T-helper 22 cell (primary cell): ENCODE measurements at regions not wholly inside any gene's neighbourhood (a gene's known extent, or its start where the extent isn't known, plus 50 kb on each side); places are given as distances from the start of the nearest gene placed in this dataset.
"Not testable (repeated sequence)": the region's sequence is repeated elsewhere in the genome, so short reads cannot be mapped to it uniquely, and the experiment has no call there.

ENCODE experiments used
- DNase-seq: peaks from one replicate; pipeline ENCODE4 v3.0.0-alpha.2; 2020; ENCODE audit warnings: low read depth

DNA sequence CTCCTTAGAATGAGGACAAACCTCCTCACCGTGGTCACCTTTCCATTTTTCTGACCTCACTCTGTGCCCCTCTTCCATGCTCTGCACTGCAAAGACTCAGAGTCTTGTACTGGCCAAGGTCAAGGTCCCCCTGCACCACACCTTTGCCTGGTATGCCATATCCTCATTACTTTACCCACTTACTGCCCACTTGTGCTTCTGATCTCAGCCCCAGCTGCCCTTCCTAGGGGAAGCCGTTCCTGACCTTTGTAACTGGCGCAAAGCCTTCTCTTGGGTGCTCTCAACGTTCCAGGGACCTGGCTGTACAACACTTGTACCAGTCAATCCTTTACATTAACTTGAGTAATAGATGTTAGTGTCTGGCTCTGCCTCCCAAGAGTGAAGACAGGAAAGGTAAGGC lies 256.0 kb downstream of the SV2B start:
- DNase-seq, result no peak

DNA sequence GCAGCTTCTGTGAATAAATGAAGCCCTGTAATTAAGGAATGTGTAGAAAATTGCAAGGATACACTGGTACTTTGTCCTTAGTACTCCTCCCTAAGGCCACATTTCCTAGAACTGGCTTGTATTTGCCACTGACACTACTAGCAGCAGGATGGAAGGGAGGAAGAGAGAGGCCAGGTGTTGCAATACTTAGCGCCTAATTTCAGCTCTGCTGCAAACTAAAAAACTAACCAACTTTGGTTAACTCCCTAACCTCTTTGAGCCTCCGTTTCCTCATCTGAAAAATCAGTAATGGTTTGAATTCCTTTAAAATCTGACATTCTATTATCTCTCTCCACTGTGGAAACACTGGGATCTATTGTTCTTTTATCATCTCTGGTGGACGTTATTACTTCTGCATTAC lies 257.0 kb downstream of the SV2B start:
- no peak for DNase-seq

DNA sequence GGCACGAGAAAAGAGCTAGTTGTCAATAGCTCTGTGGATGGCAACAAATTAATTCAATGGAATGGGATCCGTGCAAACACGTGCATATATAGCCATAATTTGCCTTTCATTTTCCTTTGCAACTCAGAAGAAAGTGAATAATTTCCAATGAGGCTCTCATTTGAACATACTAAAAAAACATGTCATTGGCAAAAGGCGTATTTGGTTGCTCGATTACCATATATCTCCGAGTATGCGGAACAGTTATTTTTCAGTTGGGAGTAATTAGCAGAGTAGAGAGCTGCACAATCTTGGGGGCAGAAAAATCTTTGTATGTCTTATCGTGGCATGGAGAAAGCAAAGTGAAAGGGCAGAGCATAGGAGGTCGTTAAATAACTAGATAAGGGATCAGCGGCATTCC lies 257.4 kb downstream of the SV2B start:
- no peak for DNase-seq

DNA sequence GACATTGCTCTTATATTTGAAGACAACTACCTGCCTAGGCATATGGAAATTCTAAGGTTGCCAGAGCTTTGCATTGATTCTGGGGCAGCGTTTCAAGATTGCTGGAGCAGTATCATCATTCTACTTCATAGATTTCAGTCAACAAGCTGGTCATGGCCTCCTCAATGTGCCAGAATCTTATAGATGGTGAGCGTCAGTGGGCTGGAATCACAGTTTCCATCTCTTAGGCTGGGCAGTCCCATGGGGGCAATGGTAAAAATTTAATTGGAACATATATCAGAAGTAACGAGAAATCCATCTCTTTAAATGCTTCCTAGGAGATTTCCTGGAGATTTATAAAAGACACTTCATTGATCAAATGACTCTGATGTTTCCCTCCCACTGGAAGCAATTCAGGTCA lies 258.3 kb downstream of the SV2B start:
- no peak for DNase-seq

DNA sequence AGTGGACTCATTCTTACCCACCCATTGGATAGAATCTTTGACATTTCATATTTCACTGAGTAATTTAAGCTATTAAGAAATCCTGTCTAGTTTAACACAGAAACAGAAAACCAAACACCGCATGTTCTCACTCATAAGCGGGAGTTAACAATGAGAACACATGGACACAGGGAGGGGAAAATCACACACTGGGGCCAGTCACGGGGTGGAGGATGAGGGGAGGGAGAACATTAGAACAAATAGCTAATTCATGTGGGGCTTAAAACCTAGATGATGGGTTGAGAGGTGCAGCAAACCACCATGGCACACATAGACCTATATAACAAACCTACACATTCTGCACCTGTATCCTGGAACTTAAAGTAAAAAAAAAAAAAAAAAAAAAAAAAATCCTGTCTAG lies 261.6 kb downstream of the SV2B start:
- not testable (repeated sequence) for DNase-seq

DNA sequence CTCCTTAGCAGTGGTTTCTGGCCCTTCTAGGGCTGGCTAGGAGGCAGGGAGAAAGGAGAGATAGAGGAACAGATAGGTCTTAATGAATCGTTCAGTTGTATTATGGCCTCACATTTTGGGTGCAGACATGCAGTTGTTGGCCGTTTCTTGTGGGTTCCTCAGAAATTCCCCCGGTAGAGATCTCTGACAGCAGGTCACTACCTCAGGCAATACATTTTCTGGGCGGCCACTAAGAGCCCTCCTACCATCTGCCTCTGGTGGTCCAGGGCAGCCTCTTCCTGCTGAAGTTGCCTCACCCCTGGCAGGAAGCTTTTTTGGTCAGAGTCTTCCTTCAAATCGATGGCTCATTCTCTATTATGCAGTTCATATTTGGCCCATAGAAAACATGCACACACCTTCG lies 266.1 kb downstream of the SV2B start:
- DNase-seq, result no peak

DNA sequence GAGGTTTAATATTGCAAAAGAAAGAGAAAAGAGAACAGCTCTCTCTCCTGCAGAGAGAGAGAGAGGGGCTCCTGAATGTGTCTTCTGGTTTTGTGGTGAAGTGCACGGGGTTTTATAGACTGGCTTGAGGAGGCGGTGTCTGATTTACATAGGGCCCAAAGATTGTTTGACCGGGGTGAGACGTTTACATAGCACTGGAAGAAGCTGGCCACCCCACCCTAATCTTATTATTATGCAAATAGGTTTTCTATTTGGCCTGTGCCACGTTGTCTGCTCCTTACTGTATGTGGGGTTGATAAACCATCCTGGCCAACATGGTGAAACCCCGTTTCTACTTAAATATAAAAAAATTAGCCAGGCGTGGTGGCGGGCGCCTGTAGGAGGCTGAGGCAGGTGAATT lies 268.6 kb downstream of the SV2B start:
- no peak for DNase-seq

DNA sequence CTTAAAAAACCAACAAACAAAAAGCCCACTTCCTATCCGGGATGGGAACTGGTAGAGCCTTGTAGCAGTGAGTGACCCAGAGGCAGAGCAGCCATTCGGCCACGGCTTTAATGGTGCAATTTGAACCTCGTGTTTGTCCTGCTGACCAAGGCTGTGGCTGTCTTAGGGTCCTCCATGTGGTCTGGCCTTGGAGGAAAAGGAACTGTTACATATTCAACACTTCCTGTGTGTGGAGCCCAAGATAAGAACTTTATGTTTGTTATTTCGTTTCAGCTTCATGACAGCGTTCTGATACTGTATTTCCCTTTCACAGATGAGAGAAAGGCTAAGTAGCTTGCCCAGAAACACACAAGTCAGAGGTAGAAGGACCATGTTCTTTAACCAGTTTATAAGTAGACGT lies 269.8 kb downstream of the SV2B start:
- DNase-seq, result no peak

DNA sequence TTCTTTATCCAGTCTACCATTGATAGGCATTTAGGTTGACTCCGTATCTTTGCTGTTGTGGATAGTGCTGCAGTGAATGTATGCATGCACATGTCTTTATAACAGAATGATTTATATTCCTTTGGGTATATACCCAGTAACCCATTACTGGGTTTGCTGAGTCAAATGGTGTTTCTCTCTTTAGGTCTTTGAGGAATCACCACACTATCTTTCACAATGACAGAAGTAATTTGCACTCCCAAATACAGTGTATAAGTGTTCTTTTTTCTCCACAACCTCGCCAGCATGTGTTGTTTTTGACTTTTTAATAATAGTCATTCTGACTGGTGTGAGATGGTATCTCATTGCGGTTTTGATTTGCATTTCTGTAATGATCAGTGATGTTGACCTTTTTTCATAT lies 271.3 kb downstream of the SV2B start:
- DNase-seq, result not testable (repeated sequence)

DNA sequence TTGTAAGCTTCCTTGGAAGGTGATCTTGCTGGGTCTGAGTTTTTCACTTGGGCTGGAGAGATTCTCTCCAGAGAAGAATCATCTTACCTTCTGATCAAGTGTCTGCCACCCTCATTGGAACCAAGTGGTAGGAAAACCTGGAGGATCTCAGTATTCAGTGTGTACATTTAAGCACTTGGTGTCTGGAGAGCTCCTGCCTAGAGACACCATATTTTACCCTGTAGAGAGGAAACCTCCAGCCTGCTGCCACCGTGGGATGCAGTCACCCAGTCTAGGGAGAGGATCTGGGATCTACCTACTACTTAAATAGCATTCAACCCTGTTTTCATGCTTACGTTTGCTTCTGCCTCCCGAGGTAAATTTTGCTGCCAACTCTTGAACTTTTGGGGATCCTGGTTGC lies 274.3 kb downstream of the SV2B start:
- no peak for DNase-seq

DNA sequence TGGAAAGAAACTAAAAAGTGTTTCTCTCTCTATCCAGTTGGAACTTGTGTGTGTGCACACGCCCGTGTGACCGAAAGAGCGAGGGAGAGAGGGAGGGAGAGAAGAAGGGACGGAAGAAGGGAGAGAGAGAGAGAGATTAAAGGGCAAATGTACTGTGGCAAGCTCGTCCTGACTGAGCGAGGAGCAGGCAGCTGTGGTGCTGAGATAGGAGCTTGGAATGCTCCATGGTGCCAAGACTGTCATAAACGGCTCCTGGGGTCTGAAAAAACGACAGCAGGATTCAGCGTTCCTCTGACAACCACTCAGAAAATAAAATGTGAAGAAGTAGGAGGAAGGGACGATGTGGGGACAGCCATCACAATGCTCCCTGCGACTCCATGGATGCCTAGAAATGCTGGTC lies 276.0 kb downstream of the SV2B start:
- no peak for DNase-seq

DNA sequence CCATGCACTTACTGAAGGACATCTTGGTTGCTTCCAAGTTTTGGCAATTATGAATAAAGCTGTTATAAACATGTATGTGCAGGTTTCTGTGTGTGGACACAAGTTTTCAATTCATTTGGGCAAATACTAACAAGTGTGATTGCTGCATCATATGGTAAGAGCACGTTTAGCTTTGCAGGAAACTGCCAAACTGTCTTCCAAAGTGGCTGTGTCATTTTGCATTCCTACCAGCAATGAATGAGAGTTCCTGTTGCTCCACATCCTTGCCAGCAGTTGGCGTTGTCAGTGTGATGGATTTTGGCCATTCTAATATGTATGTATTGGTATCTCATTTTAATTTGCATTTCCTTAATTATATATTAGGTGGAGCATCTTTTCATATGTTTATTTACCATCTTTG lies 280.1 kb downstream of the SV2B start:
- DNase-seq, result no peak

DNA sequence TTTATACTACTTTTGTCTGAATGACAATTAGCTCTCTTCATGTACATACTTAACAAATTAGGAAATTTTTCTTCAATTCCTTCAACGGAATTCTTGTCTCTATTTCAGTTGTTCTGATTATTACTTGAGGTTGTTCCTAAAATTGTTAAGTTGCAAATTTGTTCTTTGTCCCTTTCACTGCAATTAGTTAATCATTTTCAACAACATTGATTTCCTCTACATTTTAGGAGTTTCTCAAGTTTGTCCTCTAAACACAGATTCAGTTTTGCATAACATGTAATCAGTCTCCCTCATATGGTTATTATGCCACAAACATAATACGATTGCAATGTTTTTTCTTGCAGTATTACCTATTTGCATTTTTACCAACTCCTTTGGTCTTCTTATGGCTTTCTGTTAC lies 283.5 kb downstream of the SV2B start:
- DNase-seq, result no peak

DNA sequence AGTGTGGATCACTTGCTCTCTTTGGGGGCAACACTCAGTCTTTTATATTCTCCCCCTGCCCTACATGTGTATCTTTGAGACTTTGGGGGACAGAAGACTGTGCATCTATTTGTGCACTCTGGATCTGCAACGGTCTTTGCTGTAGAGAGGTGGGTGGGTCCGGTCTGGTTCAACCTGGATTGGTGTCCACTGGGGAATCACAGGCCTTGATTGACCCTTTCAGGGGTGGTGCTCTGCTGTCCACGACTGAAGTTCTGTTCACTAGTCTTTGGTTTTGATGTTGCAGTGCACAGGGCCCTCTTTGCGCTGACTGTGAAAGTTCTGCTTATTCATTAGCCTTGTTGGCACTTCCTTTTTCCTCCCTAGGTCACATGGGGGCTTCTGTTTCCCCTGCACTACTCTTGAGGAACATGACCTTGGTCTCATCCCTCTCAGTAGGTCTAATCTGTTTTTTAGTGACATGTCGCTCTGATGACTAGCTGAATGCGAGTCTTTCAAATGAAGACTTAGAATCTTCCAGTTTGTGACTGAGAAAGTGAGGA lies 284.2 kb downstream of the SV2B start:
- DNase-seq, result no peak

DNA sequence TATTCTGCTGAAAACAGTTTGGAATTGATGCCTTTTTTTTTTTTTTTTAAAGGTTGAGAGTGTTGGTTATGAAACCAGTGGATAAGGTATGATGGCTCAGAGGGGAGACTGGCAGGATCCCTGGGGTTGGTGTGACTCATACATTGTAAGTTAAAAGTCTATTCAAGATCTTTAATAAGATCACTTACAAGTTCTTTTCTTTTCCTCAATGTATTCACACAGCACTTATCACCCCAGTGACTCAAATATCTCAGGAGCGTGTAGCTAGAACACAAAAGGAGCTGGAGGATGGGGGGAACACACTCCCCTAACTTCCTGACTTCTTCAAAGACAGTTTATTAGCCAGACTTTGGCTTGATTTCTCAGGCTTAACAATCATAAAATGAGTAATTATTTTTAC lies 285.3 kb downstream of the SV2B start:
- DNase-seq, result no peak

DNA sequence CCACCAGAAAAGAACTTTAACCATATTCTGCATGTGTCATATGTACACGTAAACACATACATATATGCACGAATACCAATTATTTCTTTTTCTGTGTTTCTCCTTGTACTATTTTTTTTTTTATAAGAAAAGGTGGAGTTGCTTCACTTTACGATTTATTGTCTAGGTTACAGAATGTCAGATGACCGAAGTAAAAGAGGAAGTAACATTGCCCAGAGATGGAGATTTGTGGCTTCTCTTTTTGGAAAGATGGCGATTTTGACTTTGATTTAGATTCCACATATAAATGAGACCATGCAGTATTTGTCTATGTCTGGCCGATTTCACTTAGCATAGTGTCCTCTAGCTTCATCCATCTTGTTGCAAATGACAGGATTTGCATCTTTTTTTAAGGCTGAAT lies 293.1 kb downstream of the SV2B start:
- no peak for DNase-seq

DNA sequence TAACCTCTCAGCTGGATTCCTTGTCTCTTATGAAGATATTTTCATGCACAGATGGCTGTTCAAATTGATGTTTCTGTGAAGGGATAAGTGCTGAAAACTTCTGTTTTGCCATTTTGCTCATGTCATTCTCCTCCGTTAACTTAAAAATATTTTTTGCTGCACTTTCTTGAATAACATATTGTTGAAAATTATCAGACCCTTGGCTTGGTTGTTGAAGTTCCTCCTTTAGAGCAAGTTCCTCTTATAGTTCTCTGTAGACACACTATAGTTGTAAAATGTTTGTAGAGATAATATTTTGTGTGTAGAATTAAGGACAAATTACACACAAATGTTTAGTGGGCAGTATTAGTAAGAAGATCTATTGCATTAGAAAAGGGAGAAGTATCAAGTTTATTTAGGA lies 300.4 kb downstream of the SV2B start:
- no peak for DNase-seq

DNA sequence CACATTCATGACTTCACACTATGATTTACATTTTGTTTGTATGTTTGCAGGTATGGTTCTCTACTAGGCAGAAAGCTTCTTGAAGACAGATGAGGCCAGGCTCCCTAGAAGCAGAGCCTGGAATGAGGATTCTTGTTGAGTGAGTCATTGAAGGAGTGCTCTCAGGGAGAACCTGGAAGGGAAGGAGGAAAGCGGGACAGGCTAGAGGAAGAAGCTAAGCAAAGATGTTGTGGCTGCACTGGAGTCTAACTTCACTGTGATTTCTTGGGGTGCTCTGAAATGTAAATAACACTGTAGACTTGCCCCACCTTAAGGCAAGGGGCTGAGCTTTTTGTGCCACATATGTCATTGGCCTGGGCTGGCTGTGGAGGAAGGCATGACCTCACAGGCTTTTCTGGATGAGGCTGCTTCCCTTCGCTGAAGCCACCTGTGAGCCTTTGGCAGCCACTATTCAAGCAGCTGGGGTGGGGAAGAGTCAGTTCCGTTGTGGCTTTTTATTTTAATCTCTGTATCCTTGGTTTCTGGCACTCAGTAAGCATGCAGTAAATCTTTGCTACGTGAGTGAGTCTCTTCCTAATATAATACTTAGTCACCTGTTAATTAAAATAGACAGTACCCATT lies 307.3 kb downstream of the SV2B start:
- DNase-seq, result no peak

DNA sequence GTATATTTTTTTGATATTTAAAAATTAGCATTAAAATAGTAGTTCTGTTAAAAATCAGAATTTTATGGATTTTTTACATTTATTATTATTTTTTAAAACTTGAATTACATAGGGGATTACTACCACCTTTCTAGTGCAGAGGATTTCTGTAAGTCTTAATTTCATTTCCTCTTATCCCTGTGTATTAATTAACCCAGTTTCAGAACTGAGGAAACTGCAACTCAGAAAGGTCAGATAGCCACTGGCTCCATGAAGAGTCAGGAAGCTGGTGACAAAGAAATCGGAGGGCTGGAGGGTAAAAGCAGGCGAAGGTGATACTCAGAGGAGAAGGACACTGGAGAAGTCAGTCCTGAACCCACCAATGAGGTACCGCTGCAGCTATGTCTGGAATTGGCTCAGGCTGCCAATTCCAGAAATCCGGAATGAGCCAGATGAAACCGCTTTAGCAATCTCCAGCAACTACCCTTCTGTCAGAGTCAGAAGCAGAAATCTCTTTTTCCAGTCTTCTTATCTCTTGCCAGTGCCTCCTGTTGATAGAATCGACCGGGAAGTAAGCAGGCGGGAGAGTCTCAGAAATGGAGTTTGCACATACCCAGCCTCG lies 308.5 kb downstream of the SV2B start:
- DNase-seq, result no peak

DNA sequence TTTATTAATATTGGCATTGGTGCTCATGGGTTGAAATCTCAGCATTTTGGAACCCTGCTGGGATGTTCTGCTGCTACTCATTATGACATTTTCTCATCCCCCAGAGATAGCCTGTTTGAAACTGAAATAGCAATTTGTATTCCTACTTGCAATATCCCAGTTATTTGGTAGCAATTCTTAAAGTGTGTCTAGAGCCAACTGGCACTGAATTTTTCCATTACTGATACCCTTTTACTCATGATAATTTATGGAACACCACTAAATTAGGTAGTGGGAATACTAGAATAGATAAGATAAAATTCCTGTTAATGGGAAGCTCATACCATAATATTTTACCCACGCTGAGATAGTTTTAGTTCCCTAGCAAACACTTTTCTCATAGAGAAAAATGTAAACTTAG lies 309.3 kb downstream of the SV2B start:
- no peak for DNase-seq

DNA sequence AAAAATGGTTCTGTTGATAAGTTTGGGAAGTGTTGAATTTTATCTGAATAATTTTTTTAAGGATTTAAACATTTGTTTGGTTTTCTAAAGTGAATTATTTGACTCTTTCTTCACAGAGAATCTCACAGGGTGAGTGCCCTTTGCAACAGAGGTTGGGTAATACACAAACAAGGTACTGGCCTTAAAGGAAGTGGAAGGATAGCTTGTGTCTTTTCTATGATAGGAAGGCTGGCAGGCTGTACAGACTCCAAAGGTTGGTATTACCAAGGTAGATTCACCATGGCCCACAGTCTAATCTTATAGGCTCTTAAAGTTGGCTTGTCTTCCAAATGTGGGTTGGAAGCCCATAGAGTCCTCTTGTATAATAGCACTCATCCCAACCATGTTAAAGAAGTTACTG lies 311.5 kb downstream of the SV2B start:
- DNase-seq, result no peak

DNA sequence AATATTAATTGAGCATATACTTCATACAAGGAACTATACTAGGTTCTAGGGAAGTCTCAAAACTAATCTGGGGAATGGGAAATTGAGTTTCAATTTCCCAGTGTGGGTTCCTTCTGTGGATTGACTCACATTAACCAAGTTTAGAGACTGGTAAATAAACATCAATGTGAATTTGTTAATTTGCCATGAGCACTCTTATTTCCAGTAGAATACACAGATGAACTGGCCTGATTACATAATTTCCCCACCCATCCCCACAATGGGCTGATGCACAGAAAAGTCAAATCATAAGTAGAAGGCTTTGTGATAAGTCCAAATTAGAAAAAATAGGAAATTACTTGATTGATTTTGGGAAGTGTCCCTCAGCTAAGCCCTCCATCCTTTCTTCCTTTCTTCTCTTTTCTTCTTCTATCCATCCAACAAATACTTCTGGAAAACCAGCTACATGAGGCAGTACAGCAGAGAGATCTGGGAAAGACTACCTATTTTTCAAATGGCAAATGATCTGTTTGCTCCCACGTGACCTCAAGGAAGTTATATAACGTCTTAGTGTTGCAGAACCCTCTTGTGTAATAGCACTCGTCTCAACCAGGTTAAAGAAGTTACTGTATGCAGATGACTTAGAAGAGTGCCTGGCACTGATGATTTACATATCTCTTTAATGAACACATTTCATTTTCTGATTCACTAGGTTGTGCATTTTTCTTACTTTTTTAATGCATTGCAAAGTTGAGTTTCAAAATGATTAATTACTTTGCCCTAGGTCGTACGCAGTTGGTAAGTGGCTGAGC lies 312.3 kb downstream of the SV2B start:
- no peak for DNase-seq

DNA sequence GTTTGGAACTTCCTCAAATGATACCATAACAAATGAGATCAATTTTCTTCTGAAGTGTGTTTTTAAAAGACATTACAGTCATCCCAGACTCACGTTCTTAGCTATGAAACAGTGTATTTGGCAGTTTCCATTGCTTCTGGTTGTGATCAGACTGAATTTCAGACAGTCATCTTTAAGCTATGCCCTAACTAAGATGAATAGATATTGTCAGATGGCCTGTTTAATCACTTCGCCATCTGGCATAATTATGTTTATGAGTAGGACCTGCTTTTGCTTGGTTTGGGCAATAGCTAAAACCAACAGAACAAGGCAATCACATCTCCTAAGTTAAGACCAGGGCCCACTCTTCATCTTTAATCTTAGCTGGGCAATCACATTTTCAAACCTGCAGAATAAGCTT lies 313.1 kb downstream of the SV2B start:
- no peak for DNase-seq
